IPS-18a (cell line): ENCODE measurements at regions not wholly inside any gene's neighbourhood (a gene's known extent, or its start where the extent isn't known, plus 50 kb on each side); places are given as distances from the start of the nearest gene placed in this dataset.

Experiments used
- H3K27ac ChIP-seq: one replicate; pipeline ENCODE4 v1.5.1; 2013; ENCODE audit warnings: low read length
- H3K27me3 ChIP-seq: one replicate; pipeline ENCODE4 v1.6.1; 2013; ENCODE audit warnings: mild to moderate bottlenecking, low read length; ENCODE audit not compliant: control insufficient read depth, insufficient read depth
- H3K36me3 ChIP-seq: one replicate; pipeline ENCODE4 v1.6.1; 2013; ENCODE audit warnings: low read depth, low read length; ENCODE audit not compliant: control insufficient read depth
- H3K4me1 ChIP-seq: one replicate; pipeline ENCODE4 v1.6.1; 2013; ENCODE audit warnings: low read depth, low read length; ENCODE audit not compliant: control insufficient read depth
- H3K4me3 ChIP-seq: one replicate; pipeline ENCODE4 v1.5.1; 2013; ENCODE audit warnings: low read length
- H3K9ac ChIP-seq: one replicate; pipeline ENCODE4 v1.6.1; 2013; ENCODE audit warnings: mild to moderate bottlenecking, low read length, moderate library complexity
- H3K9me3 ChIP-seq: one replicate; pipeline ENCODE4 v1.6.1; 2013; ENCODE audit warnings: low read depth, low read length; ENCODE audit not compliant: control insufficient read depth

DNA sequence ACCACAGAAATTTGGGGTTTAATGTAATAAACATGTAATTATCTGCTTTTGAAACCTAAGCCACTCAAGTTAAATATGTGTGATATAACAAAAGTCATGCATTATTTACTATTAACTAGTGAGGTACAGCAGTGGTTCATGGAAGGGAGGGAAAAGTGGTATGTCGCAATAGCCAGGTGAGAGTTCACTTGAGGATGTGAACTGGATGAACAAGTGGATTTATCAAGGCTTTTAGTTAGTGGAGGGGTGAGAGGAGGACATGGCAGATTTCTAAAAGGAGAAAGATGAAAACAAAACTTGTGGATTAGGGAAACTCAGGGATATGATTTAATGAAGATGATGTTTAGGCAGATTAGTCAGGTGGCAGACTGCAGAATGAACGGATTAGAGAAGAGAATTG is 141.3 kb upstream of the NFIB start:
- Histone ChIP-seq H3K9me3 (no peaks in the 10 kb centered on the region), H3K27ac (no peak overlapping the region), H3K27me3 (no peaks in the 10 kb centered on the region), H3K4me1 (no peaks in the 10 kb centered on the region), H3K4me3 (no peak overlapping the region), H3K9ac (no peak overlapping the region), H3K36me3 (no peaks in the 10 kb centered on the region)

DNA sequence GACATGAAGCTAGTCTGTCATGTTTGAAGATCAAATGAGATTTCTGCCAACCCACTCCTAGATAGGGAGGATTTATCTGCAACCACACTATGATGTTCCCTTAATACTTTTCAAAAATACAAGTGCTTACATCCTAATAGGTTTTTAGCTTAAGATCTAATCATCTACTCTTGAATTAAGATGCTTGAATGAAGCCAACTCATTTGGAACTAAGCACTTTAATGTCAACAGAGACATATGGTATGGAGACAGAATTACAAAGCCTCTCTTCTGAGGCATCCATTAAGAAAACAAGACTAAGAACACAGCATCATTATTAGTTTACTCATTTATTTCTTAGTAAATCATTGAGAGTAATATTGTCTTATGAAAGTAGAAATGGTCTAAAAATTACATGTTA is 139.3 kb upstream of the NFIB start:
- no peaks in the 10 kb centered on the region for H3K9me3 ChIP-seq
- H3K4me1 ChIP-seq, result no peaks in the 10 kb centered on the region
- no peak overlapping the region for H3K27ac ChIP-seq
- no peaks in the 10 kb centered on the region for H3K27me3 ChIP-seq
- H3K9ac ChIP-seq, result no peak overlapping the region
- no peaks in the 10 kb centered on the region for H3K36me3 ChIP-seq
- no peak overlapping the region for H3K4me3 ChIP-seq

DNA sequence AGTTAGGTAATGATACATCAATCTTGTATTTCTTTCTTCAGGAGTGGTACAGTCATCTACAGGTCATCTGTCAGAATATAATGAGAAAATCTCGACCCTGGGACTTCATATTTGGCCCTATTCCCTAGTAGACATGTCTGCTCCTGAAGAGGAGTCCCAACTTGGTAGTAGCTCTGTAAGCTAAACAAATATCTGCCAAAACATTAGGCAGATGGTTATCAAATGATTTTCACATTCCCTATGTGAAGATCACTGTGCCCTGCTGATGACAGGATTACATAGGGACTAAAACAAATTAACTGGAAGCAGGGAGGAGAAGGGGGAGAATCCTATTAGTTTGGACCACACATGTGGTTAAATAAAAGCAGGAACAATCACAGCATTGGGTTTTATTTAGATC is 138.6 kb upstream of the NFIB start:
- Histone ChIP-seq H3K4me1 (no peaks in the 10 kb centered on the region), H3K27ac (no peak overlapping the region), H3K9ac (no peak overlapping the region), H3K27me3 (no peaks in the 10 kb centered on the region), H3K9me3 (no peaks in the 10 kb centered on the region), H3K4me3 (no peak overlapping the region), H3K36me3 (no peaks in the 10 kb centered on the region)

DNA sequence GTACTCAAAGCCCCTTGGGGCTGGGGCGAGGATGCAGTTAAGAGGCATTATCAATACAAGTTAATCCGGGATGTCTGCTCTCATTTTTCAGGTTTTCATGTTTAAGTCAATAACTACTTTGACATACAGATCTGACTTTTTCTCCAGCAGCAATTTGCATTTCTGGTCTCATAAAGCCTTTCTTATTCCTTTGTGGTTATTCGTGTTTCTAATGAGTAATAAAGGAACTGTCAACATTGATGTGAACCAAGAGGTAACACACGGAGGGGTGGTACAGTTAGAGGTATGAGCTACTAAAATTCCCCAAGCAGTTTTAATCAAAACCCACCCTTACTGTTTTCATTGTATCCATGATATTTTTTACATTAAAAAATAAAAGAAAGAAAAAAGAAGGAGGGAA is 138.0 kb upstream of the NFIB start:
- H3K27ac ChIP-seq, result no peak overlapping the region
- no peaks in the 10 kb centered on the region for H3K27me3 ChIP-seq
- H3K4me1 ChIP-seq, result no peaks in the 10 kb centered on the region

DNA sequence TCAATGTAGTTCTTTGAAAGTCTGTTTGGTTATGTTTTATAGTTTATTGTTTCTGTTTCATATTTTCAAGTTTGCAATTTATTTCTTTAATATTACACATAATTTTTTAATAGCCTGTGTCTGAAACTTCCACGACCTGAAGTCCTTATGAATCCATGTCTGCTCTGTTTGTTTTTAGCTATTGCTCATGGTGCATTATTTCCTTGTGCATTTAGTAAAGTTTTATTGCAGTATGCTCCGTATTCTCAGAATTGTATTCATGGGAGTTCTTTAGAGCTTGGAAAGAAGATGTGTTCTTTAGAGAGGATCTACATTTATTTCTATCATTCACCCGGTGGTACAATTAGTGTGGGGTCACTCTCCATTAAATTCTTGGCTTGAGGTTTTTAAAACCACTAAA is 133.2 kb upstream of the NFIB start:
- Histone ChIP-seq H3K27me3 (no peaks in the 10 kb centered on the region), H3K4me1 (no peaks in the 10 kb centered on the region), H3K27ac (no peak overlapping the region), H3K4me3 (no peak overlapping the region), H3K9ac (no peak overlapping the region), H3K9me3 (no peaks in the 10 kb centered on the region), H3K36me3 (no peaks in the 10 kb centered on the region)

More for the DNA sequence above, 138.0 kb upstream of the NFIB start:
- no peak overlapping the region for H3K4me3 ChIP-seq
- no peak overlapping the region for H3K9ac ChIP-seq
- no peaks in the 10 kb centered on the region for H3K9me3 ChIP-seq
- H3K36me3 ChIP-seq, result no peaks in the 10 kb centered on the region

DNA sequence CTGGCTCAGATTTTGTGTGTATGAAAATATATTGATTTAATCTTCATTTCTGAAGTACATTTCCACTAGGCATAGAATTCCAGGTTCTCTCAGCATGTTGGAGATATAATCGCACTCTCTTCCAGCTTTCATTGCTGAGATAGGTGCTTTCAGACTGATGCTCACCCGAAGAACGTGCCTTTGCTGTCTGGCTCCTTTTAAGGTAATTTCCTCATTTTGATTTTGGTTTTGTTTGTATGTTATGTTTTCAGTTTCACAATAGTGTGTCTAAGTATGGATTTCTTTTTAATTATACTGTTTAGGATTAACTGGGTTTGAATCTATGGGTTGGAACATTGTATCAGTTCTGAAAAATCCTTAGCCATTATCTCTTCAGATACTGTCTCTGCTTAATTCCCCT is 132.0 kb upstream of the NFIB start:
- H3K9me3 ChIP-seq, result no peaks in the 10 kb centered on the region
- no peaks in the 10 kb centered on the region for H3K36me3 ChIP-seq
- H3K27me3 ChIP-seq, result no peaks in the 10 kb centered on the region

DNA sequence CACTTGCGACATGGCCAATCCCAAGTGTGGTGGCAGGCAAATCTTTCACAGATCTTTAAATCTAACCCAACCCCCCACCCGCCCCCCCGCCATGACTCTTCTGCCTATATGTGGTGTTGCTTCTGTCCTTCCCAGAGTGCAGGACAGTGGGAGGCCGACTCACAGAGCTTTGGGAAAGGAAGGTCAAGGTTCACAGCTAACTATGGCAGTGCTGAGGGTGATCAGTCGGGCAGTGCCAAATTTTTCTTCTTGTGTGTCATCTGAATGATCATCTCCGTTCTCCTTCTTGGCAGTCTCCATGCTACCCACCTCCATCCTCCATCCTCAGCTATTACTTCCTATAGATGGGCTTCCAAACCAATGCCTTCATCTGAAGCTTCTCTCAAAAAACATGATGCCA is 129.0 kb upstream of the NFIB start:
- Histone ChIP-seq H3K4me3 (no peak overlapping the region), H3K27me3 (no peaks in the 10 kb centered on the region), H3K36me3 (no peaks in the 10 kb centered on the region), H3K9ac (no peak overlapping the region), H3K27ac (no peak overlapping the region), H3K4me1 (no peaks in the 10 kb centered on the region), H3K9me3 (no peaks in the 10 kb centered on the region)

More for the DNA sequence above, 132.0 kb upstream of the NFIB start:
- H3K4me1 ChIP-seq, result no peaks in the 10 kb centered on the region
- H3K9ac ChIP-seq, result no peak overlapping the region
- no peak overlapping the region for H3K4me3 ChIP-seq
- no peak overlapping the region for H3K27ac ChIP-seq

DNA sequence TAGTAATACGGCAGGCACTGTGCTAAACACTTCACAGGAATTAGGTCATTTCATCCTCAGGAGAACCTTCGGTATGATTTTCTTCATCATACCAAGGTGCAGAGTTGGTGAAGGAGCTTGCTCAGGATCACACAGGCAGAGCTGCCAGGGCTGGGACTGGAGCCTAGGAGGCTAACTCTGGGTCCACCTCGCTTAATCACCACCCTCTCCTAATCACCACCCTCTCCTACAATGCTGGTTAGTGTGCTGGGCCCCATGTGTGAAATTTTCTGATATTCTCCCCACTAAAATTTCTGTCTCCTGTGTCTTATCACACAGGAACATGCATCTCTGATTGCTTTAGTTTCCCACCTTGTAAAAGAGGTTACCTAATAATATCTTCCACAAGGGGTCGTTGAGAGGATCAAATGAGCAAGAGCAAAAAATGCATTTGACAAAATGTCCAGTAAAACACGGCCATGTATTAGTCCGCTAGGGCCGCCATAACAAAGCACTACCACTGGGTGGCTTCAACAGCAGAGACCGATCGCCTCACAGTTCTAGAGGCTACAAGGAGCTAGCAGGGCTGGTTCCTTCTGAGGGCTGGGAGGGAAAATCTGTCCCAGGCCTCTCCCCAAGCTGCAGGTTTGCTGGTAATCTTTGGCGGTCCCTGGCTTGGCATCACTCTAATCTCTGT is 128.2 kb upstream of the NFIB start:
- Histone ChIP-seq H3K4me3 (no peak overlapping the region), H3K9ac (no peak overlapping the region), H3K9me3 (no peaks in the 10 kb centered on the region), H3K4me1 (no peaks in the 10 kb centered on the region), H3K27me3 (no peaks in the 10 kb centered on the region), H3K36me3 (no peaks in the 10 kb centered on the region), H3K27ac (no peak overlapping the region)

DNA sequence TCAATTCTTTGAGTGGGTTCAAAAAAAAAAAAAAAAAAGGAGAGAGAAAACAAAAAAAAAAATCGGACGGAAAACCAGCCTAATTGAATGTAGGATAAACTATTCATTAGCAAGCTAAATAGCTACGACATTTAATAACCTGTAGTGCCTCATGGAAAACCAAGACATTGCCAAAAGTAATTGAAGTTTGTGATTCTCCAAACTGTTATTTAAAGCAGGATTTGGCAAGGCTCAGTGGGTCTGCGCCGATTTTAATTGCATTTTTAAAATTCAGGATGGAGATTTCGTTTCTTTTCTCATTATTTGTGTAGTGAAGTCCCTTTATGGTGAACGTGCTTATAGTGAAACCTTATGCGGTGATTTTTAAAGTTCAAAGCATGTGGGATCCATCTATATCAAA is 127.2 kb upstream of the NFIB start:
- no peak overlapping the region for H3K27ac ChIP-seq
- no peak overlapping the region for H3K9ac ChIP-seq
- no peak overlapping the region for H3K4me3 ChIP-seq
- H3K9me3 ChIP-seq, result no peaks in the 10 kb centered on the region
- H3K27me3 ChIP-seq, result no peaks in the 10 kb centered on the region
- no peaks in the 10 kb centered on the region for H3K36me3 ChIP-seq
- no peaks in the 10 kb centered on the region for H3K4me1 ChIP-seq

DNA sequence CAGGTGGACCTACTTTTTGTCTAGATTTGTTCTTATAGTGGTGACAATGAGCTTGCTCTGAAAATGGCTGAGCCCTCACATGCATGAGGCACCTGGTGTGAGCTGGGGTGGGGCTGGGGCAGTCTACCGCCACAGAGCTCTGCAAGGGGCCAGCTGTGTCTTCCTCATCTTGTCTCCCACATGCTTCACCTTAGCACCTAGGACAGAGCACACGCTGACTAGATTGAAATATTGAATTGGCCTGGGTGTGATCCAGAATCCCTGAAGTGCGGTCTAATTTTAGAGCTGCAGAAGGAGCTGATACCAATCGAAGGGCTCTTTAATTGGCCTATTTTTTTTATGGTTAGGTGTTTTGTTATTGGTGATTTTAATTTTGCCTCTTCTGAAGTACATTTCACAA is 126.1 kb upstream of the NFIB start:
- H3K27ac ChIP-seq, result no peak overlapping the region
- no peak overlapping the region for H3K4me3 ChIP-seq
- no peaks in the 10 kb centered on the region for H3K9me3 ChIP-seq
- no peak overlapping the region for H3K9ac ChIP-seq
- no peaks in the 10 kb centered on the region for H3K36me3 ChIP-seq
- H3K27me3 ChIP-seq, result no peaks in the 10 kb centered on the region
- no peaks in the 10 kb centered on the region for H3K4me1 ChIP-seq

DNA sequence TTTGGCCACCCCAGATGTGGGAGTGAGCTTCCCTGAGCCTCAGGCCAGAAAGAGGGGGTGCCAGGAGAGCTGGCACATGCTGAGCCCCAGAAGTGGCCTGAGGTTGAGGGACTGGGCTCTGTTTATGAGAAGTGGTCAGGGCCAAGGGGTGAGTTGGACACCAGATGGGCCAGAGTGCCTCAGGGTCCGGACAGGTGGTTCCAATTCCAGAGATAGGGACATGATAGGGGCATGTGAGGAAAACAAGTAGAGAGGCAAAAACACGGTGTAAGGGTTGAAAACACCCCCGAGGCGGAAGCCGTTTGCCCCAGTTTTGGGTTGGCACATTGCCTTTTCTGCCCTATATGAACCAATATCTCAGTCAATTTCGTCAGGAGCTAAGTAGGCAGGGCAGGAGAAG is 125.6 kb upstream of the NFIB start:
- H3K27me3 ChIP-seq, result no peaks in the 10 kb centered on the region
- no peaks in the 10 kb centered on the region for H3K4me1 ChIP-seq
- H3K36me3 ChIP-seq, result no peaks in the 10 kb centered on the region
- H3K9me3 ChIP-seq, result no peaks in the 10 kb centered on the region
- no peak overlapping the region for H3K4me3 ChIP-seq
- no peak overlapping the region for H3K27ac ChIP-seq
- no peak overlapping the region for H3K9ac ChIP-seq

DNA sequence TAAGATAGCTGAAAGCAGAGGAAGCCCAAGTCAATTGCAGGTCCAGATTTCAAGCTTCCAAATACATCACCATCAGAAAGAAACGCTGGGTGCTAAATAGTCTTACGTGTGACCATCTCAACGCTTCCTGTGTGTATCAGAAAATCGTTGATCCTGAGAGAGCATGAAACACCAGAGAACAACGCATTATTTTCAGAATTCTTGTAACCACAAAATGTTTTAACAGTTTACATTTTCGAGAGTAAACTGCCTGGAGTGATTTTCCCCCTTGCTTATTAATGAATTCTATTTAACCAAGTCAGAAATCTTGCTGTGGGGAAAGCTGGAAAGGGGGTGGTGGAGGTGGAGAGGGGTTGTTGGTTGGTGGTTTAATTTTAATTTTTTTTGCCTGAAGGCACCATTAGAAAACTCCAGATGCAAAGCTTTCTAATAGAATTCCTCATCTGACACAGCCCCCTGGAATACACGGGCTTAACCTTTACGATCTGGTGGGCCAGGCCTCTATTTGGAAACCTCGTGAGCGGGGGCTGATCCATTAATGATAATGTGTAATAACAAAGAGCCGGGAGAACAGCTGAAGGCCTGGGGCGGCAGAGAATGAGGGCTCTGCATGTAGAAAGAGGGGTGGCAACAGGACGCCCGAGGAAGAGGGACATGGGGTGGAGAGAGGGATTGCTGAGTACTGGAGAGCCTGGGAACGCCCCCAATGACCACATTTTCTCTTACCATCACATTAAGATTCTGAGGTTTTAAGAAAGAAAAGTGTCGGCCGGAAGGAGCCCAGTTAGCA is 124.5 kb upstream of the NFIB start:
- H3K9me3 ChIP-seq, result no peaks in the 10 kb centered on the region
- H3K4me3 ChIP-seq, result no peak overlapping the region
- no peaks in the 10 kb centered on the region for H3K4me1 ChIP-seq
- H3K27ac ChIP-seq, result no peak overlapping the region
- no peaks in the 10 kb centered on the region for H3K27me3 ChIP-seq
- H3K36me3 ChIP-seq, result no peaks in the 10 kb centered on the region
- no peak overlapping the region for H3K9ac ChIP-seq
